Spinal cord (tissue), 9 donors: ENCODE measurements at regions not wholly inside any gene's neighbourhood (a gene's known extent, or its start where the extent isn't known, plus 50 kb on each side); places are given as distances from the start of the nearest gene placed in this dataset.

Experiments used
- DNase-seq, 6 donors: peaks; one replicate each; pipeline versions ENCODE4 v3.0.0 to v3.0.0-alpha.2; 2013 to 2015; ENCODE audit warnings: low spot score in 6 of 6, low read depth in 4 of 6
- H3K27ac ChIP-seq: one replicate; pipeline ENCODE4 v1.5.1; 2013; ENCODE audit warnings: low read depth, low read length, control low read depth
- H3K27me3 ChIP-seq: one replicate; pipeline ENCODE4 v1.6.1; 2013; ENCODE audit warnings: low read length; ENCODE audit not compliant: control insufficient read depth, insufficient read depth
- H3K36me3 ChIP-seq: one replicate; pipeline ENCODE4 v1.6.1; 2013; ENCODE audit warnings: low read length; ENCODE audit not compliant: control insufficient read depth, insufficient read depth
- H3K4me1 ChIP-seq: one replicate; pipeline ENCODE4 v1.6.1; 2013; ENCODE audit warnings: low read length; ENCODE audit not compliant: control insufficient read depth, insufficient read depth
- H3K4me3 ChIP-seq: one replicate; pipeline ENCODE4 v1.5.1; 2013; ENCODE audit warnings: low read depth, low read length, control low read depth
- H3K9me3 ChIP-seq: one replicate; pipeline ENCODE4 v1.6.1; 2013; ENCODE audit warnings: low read length; ENCODE audit not compliant: control insufficient read depth, insufficient read depth
- WGBS: methylation state at CpG from one replicate; pipeline ENCODE4 v1.1.5; 2013; ENCODE audit warnings: missing lambda C conversion rate; ENCODE audit not compliant: insufficient coverage; 5-methylcytosine and 5-hydroxymethylcytosine counted together
- donor health status: healthy.

- DNase-seq: no peak
- no peak overlapping the region for H3K27ac ChIP-seq
- 96% methylated on average over 4 of the region's 4 CpGs for WGBS
- H3K4me3 ChIP-seq: no peak overlapping the region
- H3K36me3 ChIP-seq: no peaks in the 10 kb centered on the region
- H3K27me3 ChIP-seq: no peaks in the 10 kb centered on the region
- H3K4me1 ChIP-seq: no peaks in the 10 kb centered on the region
- no peaks in the 10 kb centered on the region for H3K9me3 ChIP-seq
These were observed 244.7 kb downstream of the IRF8 start for GRCh38 chr16:86143666-86144065.

- no peak for DNase-seq
- no peaks in the 10 kb centered on the region for H3K27me3 ChIP-seq
- no peaks in the 10 kb centered on the region for H3K9me3 ChIP-seq
- no peaks in the 10 kb centered on the region for H3K36me3 ChIP-seq
- no peak overlapping the region for H3K4me3 ChIP-seq
- H3K4me1 ChIP-seq: no peaks in the 10 kb centered on the region
- WGBS: no CpG with 5 or more reads among the region's 1 CpG
- H3K27ac ChIP-seq: no peak overlapping the region
These were observed 246.7 kb downstream of the IRF8 start for GRCh38 chr16:86145669-86146068.

DNA sequence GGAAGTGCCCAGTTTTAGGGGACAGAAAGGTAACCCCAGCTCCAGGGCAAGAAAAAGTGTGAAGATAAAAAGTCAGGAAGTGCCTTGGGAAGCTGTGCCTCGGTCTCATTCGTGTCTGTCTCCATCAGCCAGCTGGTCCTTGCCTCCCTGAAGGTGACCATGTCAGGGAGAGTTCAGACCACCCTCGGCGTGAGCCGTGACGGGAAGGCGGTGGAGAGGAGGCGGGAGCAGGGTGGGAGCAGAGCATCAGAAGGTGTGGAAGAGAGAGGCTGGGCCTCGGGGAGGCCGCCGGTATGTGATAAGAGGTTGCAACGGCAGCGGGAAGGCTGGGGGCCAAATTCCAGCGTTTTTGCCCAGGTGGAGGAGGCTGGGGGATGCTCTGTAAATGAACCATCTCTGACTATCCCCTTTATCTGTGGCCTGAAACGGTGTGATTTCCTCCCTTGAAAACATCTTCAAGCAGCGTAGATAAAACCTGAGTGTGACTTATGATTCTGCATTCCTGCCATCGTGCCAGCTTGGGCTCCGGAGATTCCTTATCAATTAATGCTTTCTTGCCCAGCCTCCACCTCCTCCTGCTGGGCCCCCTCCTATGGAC is 251.8 kb downstream of the IRF8 start:
- no peak for DNase-seq
- Histone ChIP-seq H3K4me3 (no peak overlapping the region), H3K4me1 (peaks cover 5% of the 10 kb centered on the region), H3K36me3 (no peaks in the 10 kb centered on the region), H3K27ac (no peak overlapping the region), H3K9me3 (no peaks in the 10 kb centered on the region), H3K27me3 (no peaks in the 10 kb centered on the region)
- WGBS: 85% methylated on average over 15 of the region's 18 CpGs

GRCh38 chr16:86151239-86151851 is 252.4 kb downstream of the IRF8 start:
- no peaks in the 10 kb centered on the region for H3K36me3 ChIP-seq
- H3K4me1 ChIP-seq: peaks cover 5% of the 10 kb centered on the region
- H3K27me3 ChIP-seq: no peaks in the 10 kb centered on the region
- H3K27ac ChIP-seq: no peak overlapping the region
- no peaks in the 10 kb centered on the region for H3K9me3 ChIP-seq
- H3K4me3 ChIP-seq: no peak overlapping the region
- WGBS: 84% methylated on average over 20 of the region's 22 CpGs
- no peak for DNase-seq

DNA sequence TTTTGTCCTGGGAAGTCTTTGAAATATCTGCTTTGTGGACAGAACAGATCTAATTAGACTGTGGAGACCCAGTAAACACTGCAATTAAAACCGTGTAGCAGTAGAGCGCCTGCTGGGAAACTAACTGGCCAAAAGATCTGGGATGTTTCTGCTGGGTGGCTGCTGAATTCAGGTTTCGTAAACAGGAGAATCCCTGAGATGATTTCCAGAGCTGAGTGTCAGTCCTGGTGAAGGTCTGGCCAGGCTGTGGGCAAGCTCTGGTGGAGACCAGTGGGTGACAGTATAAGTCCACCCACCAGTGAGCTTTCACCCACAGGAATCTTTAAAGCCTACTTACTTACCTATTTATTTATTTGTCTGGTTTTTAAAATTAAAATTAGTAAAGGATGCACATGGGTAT is 257.2 kb downstream of the IRF8 start:
- Histone ChIP-seq H3K4me1 (peaks cover under 1% of the 10 kb centered on the region), H3K4me3 (no peak overlapping the region), H3K27ac (no peak overlapping the region), H3K36me3 (no peaks in the 10 kb centered on the region), H3K9me3 (no peaks in the 10 kb centered on the region), H3K27me3 (no peaks in the 10 kb centered on the region)
- WGBS: 56% methylated on average over 3 of the region's 3 CpGs
- no peak for DNase-seq

GRCh38 chr16:86157616-86158247 is 258.8 kb downstream of the IRF8 start:
- Histone ChIP-seq H3K4me3 (no peak overlapping the region), H3K27me3 (no peaks in the 10 kb centered on the region), H3K27ac (no peak overlapping the region), H3K9me3 (no peaks in the 10 kb centered on the region), H3K4me1 (no peaks in the 10 kb centered on the region), H3K36me3 (no peaks in the 10 kb centered on the region)
- no peak for DNase-seq
- WGBS: 83% methylated on average over 6 of the region's 6 CpGs

DNA sequence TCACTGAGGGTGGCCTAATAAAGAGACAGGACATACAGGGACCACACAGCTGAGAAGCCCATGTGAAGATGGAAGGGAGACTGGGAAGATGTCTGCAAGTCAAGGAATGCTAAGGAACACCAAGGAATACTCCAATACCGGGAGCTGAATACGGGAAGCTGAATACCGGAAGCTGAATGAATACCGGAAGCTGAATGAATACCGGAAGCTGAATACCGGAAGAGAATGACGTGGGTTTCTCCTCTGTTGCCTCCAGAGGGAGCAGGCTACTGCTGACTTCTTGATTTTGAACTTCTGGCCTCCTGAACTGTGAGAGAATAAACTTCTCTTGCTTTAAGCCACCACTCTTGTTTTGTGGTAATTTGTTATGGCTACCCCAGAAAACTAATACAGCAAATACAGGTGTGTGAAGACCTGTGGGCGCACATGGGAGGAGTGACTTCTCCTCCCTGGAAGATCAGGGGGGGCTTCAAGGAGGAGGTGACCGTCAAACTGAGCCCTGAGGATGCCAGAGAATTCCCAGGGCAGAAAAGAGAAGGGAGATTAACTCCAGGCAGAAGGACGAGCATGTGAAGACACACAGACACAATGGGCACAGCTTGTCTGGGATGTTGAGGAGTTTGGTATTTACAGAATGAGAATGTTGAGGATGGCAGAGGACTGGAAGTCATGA is 259.9 kb downstream of the IRF8 start:
- WGBS: 88% methylated on average over 9 of the region's 10 CpGs
- Histone ChIP-seq H3K36me3 (no peaks in the 10 kb centered on the region), H3K4me3 (no peak overlapping the region), H3K27me3 (no peaks in the 10 kb centered on the region), H3K27ac (no peak overlapping the region), H3K9me3 (no peaks in the 10 kb centered on the region), H3K4me1 (no peaks in the 10 kb centered on the region)
- no peak for DNase-seq

GRCh38 chr16:86165479-86165878 is 266.5 kb downstream of the IRF8 start:
- Histone ChIP-seq H3K4me1 (no peaks in the 10 kb centered on the region), H3K36me3 (no peaks in the 10 kb centered on the region), H3K27ac (no peak overlapping the region), H3K27me3 (no peaks in the 10 kb centered on the region), H3K4me3 (no peak overlapping the region), H3K9me3 (no peaks in the 10 kb centered on the region)
- DNase-seq: no peak
- 79% methylated on average over 2 of the region's 2 CpGs for WGBS

DNA sequence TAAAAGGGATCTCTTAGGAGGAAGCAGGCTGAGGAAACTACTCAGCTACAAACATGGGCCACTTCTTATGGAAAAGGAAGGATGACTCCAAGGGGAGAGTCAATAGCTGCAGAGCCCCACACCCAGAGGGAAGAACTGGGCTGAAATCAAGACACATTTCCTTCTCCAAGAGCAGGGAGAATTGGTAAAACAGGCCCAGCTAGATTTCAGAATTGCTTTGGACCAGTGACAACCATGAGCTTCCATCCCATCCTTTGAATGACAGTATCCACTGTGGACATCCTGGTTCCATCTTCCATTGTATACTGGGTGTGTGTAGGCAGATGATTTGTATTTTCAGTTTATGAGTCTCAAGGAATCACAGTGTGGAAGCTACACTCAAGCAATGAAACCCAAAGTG is 267.5 kb downstream of the IRF8 start:
- H3K27ac ChIP-seq: no peak overlapping the region
- H3K4me1 ChIP-seq: no peaks in the 10 kb centered on the region
- H3K36me3 ChIP-seq: no peaks in the 10 kb centered on the region
- no peak overlapping the region for H3K4me3 ChIP-seq
- DNase-seq: no peak
- H3K27me3 ChIP-seq: no peaks in the 10 kb centered on the region
- no peaks in the 10 kb centered on the region for H3K9me3 ChIP-seq

DNA sequence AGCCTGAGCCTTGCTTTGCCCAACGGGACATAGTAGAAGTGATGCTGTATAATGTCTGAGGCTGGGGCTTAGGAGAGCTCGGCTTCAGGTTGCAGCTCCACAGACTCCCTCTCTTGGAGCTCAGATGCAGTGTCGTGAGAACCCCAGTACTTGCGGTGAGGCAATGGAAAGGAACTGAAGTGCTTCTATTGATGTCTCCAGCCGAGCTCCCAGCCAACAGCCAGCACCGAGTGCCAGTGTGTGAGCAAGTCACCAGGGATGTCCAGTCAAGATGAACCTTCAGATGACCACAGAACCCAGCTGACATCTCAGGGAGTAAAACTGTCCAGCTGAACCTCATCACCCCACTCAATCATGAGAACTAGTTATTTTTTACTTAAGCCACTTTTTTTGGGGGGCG is 268.1 kb downstream of the IRF8 start:
- H3K9me3 ChIP-seq: no peaks in the 10 kb centered on the region
- H3K4me3 ChIP-seq: no peak overlapping the region
- no peak for DNase-seq
- no peaks in the 10 kb centered on the region for H3K4me1 ChIP-seq
- WGBS: 84% methylated on average over 6 of the region's 7 CpGs
- no peaks in the 10 kb centered on the region for H3K36me3 ChIP-seq
- H3K27ac ChIP-seq: no peak overlapping the region
- H3K27me3 ChIP-seq: no peaks in the 10 kb centered on the region
